Activated T-cell treated with anti-CD3 and anti-CD28 coated beads, Interleukin-2, amount 50 U/mL, for 1 hour (primary cell): ENCODE measurements at regions not wholly inside any gene's neighbourhood (a gene's known extent, or its start where the extent isn't known, plus 50 kb on each side); places are given as distances from the start of the nearest gene placed in this dataset.
"Not testable (repeated sequence)": the region's sequence is repeated elsewhere in the genome, so short reads cannot be mapped to it uniquely, and the experiment has no call there.

Experiments used
- DNase-seq: peaks from one replicate; pipeline ENCODE4 v3.0.0-alpha.2; 2020

DNA sequence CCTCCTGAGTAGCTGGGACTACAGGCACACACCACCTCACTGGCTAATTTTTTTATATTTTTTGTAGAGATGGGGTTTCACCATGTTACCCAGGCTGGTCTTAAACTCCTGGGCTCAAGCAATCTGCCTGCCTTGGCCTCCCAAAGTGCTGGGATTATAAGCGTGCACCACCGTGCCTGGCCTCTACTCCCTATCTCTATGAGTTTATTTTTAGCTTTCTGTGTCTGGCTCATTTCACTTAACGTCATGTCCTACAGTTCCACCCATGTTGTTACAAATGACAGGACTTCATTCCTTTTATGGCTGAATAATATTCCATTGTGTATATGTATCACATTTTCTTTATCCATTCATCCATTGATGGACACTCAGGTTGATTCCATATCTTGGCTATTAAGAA lies 164.2 kb upstream of the ZNF648 start:
- not testable (repeated sequence) for DNase-seq

DNA sequence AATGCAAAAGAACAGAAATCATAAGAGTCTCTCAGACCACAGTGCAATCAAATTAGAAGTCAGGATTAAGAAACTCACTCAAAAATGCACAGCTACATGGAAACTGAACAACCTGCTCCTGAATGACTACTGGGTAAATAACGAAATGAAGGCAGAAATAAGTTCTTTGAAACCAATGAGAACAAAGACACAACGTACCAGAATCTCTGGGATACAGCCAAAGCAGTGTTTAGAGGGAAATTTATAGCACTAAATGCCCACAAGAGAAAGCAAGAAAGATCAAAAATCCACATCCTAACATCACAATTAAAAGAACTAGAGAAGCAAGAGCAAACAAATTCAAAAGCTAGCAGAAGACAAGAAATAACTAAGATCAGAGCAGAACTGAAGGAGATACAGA lies 160.5 kb upstream of the ZNF648 start:
- DNase-seq = not testable (repeated sequence)

- not testable (repeated sequence) for DNase-seq
Measured at GRCh38 chr1:182221367-182221766, 159.9 kb upstream of the ZNF648 start.

- DNase-seq = no peak
Measured at GRCh38 chr1:182217967-182218366, 156.5 kb upstream of the ZNF648 start.

DNA sequence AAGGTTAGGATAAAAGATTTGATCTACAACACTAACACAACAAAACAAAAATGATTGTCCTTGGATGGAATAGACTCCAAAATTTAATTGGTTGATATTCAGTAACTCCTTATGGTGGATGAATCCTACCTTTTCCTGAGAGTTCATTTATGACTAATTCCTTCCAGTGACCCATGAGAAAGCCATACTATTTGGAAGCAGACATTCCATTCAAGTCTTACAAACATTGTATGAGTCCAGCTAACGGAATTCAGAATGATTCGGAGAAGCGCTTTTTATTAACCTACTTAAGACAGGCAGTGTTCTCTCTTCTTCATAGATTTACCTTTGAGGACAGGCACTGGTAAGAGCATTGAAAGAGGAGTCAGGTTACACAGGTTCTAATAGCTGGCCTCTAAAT lies 155.6 kb upstream of the ZNF648 start:
- no peak for DNase-seq

DNA sequence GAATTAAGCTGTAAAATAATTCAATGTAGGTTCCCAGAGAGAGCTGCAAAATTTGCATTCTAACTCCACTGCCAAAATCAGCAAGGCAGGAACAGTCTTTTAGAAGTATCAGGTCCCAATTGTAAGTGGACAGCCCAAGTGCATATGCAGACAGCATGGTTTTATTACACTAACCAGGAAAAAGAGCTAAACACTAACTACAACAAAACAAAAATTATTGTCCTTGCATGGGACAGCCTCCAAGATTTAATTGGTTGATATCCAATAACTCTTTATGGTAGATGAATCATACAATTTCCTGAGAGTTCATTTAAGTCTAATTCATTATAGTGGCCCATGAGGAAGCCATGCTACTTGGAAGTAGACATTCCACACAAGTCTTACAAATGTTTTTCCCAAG lies 154.3 kb upstream of the ZNF648 start:
- DNase-seq = no peak

GRCh38 chr1:182213163-182213562 lies 151.7 kb upstream of the ZNF648 start:
- no peak for DNase-seq

- no peak for DNase-seq
Measured at GRCh38 chr1:182211386-182211785, 149.9 kb upstream of the ZNF648 start.

DNA sequence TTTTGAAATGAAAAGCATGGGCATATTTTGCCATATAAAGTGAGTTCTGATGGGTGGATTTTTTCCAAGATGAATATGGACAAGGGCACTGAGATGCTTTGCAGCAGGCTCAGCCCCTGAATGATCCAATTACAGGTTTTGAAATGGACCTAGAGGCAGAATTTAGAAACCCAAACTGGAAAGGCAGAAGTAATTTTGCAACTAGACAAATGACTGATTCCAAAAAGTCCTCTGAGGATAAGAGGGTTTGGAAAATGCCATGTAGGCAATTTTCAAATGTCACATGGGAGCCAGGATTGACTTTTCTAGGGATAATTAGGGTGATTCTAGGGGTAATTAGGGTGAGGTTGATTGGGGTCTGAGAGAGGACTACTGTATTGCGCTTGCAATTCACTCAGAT lies 148.9 kb upstream of the ZNF648 start:
- DNase-seq = no peak

DNA sequence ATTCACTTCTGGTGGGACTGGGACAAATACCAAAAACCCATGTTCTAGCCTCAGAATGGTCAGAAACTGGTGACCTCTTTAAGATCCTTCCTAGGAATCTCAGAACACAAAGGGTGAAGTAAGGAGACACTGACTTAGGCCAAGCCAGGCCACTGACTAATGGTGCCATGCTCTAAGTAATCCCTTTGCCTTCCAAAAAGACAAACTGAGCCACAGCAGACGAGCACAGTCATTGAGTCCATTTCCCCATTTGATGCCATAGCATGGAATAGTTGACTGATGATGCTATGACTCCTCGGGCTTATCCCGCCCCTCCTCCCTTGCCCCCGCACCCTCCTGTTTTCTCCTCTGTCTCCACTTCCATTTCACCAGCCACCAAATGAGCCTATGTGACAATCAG lies 145.8 kb upstream of the ZNF648 start:
- no peak for DNase-seq

DNA sequence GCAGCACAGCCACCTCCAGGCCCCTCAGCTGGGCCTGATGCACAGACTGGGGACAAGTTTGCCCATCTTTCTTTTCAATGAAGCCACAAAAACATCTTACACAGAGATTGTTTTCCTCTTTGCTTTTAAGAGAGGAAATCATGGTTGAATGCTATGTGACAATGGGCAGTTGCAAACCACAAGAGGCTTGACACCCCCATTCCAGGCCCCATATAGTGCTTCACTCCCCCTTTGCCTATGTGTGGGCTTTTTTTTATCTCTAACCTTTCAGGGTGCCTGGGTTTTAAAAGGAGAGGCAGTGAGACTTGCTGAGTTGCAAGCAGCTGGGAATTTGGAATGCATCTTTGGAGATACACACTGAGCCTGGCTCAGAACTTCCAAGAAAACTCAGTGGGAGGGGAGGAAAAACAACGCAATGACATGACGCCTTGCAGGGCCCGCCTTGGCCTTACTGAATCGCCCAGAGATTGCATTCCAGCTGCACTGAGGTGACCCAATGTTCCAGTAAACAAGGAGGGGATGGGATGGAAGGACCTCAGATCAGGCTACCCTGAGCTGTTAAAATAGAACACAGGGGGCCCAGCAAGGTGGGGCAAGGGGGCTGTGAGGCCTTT lies 145.2 kb upstream of the ZNF648 start:
- DNase-seq = no peak

- DNase-seq = no peak
Measured at GRCh38 chr1:182205351-182206022, 144.0 kb upstream of the ZNF648 start.

DNA sequence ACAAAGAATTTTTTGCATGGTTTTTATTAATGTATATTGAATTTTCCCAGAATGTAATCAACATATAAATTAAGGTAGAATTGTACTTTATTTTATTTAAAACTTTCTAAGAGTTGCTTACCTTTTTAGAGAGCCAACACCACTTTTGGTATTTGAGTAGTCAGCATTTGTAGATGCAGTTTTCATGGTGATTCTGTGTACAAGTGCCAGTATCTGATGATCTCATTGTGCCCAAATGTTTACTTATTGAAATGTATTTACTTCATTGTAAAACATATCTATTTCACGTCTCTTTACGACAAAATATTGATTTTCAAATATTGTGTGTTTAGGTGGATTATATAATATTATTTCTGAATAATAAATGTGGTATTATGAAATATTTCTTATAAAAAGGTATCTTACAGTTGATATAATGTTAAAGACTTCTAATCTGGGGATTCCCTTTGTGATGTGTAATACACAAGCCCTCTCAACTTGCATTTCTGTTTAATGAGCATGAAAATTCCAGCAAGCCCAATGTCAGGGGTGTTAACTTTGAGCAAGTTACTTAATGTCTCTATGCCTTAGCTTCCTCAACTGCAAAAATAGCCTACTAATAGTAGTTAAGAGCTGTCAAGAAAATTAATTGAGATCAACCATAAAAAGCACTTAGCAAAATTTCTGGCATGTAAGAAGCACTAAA lies 141.8 kb upstream of the ZNF648 start:
- DNase-seq = no peak

GRCh38 chr1:182201490-182201889 lies 140.0 kb upstream of the ZNF648 start:
- not testable (repeated sequence) for DNase-seq

- no peak for DNase-seq
Measured at GRCh38 chr1:182200025-182200812, 138.7 kb upstream of the ZNF648 start.

GRCh38 chr1:182198006-182198605 lies 136.6 kb upstream of the ZNF648 start:
- no peak for DNase-seq

DNA sequence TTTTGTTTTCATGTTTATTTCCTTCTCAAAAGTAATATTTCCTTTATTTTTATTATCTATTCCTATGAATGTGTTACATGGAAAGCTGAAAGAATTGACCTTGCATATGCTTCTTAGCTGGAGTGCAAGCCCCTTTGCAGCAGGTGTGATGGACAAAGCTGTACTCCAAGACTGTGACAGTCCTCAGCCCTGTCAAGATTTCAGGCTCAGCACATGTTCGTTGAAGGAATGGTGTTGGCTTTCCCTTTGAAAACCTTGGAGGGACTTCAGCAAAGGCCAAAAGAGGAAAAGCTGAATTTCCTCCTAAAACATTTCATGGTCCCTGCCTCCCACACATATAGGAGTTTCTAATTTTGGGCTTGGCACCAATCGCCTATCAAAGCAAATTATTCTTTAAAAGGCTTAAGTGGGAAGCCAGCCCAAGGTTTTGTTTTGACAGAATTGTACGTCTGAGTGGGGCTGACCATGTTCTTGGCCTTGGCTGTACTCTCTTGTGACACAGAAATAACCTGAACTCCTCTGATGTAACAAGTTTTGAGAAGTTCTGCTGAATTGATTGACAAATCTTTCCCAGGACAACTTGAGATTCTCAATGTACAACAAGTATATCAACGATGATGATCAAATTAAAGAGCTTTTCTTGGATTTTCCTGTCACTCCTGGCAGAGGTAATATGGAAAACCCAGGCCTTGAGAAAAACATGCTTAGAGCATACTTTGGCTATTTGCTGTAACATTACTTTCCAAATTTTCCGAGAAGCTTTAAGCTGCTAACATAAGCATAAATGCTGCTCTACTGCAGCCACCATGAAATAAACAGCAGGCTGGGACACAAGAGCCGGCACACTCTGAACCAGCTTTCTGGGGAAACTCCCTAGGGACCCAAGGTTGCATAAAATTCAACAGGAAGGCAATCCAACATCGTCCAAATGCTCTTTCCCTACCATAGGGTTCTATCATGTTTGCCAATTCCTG lies 135.7 kb upstream of the ZNF648 start:
- no peak for DNase-seq

DNA sequence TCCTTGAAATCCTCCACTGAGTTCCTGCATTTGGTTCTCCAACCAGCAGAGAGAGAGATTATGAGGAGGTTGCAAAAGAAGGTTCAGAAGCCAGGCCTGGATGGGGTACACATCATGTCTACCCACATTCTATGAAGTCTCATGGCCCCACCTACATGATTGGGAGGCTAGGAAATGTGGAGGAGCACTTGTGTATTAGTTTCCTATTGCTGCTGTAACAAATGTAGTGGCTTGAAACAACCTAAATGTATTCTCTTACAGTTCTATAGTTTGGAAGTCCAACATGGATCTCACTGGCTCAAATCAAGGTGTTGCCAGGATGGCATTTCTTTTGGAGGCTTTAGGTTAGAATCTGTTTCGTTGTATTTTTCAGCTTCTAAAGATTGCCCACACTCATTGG lies 134.2 kb upstream of the ZNF648 start:
- no peak for DNase-seq

GRCh38 chr1:182193908-182194550 lies 132.5 kb upstream of the ZNF648 start:
- no peak for DNase-seq

DNA sequence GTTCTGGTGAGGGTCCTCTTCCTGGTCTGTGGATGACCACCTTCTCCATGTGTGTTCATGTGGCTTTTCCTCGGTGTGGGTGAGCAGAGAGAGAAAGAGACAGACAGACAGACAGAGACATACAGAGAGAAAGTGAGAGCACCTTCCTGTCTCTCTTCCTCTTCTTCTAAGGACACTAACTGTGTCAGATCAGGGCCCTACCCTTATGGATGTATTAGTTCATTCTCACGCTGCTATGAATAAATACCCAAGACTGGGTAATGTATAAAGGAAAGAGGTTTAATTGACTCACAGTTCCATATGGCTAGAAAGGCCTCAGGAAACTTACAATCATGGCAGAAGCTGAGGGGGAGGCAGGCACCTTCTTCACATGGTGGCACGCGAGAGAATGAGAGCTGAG lies 131.5 kb upstream of the ZNF648 start:
- DNase-seq = no peak

DNA sequence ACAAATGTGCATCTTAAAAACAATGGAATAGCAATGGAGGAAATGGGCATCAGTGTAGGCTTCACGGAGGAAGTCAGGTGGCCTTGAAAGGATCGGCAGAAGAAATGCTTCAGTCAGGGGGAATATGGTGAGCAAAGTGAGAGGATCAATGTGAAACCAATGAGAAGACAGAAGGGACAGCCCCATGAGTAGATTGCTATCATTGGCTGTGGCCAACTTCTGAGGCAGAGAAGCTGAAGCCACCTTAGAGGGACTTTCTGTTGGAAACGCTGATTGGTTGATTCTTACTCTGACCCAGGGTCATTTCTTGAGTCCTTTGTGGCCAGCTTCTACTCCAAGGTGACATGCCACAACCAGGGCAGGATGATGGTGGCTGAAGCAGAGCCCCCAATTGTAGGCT lies 130.7 kb upstream of the ZNF648 start:
- DNase-seq = no peak
